Chondrocyte (in vitro differentiated cells): ENCODE measurements at regions not wholly inside any gene's neighbourhood (a gene's known extent, or its start where the extent isn't known, plus 50 kb on each side); places are given as distances from the start of the nearest gene placed in this dataset.
"Not testable (repeated sequence)": the region's sequence is repeated elsewhere in the genome, so short reads cannot be mapped to it uniquely, and the experiment has no call there.

Experiments
- DNase-seq: peaks from one replicate; pipeline ENCODE4 v3.0.0; 2021; ENCODE audit warnings: mixed read lengths, low spot score
- H3K27ac Mint-ChIP-seq: one replicate; pipeline ENCODE4 v1.8.0; 2021; ENCODE audit warnings: mild to moderate bottlenecking, moderate library complexity, mixed read lengths; ENCODE audit not compliant: unreplicated experiment
- H3K27me3 Mint-ChIP-seq: 2 replicates; pipeline ENCODE4 v1.8.0; 2021; ENCODE audit warnings: low read depth, mixed read lengths
- H3K36me3 Mint-ChIP-seq: 2 replicates; pipeline ENCODE4 v1.8.0; 2021; ENCODE audit warnings: low read depth, mixed read lengths
- H3K4me1 Mint-ChIP-seq: 2 replicates; pipeline ENCODE4 v1.8.0; 2021; ENCODE audit warnings: low read depth, mild to moderate bottlenecking, mixed read lengths
- H3K4me3 Mint-ChIP-seq: one replicate; pipeline ENCODE4 v1.8.0; 2021; ENCODE audit warnings: mild to moderate bottlenecking, moderate library complexity, mixed read lengths; ENCODE audit not compliant: unreplicated experiment
- H3K9me3 Mint-ChIP-seq: 2 replicates; pipeline ENCODE4 v1.8.0; 2021; ENCODE audit warnings: low read depth, mixed read lengths
- TF ChIP-seq, protein P1 (sequence below): fragments of 200-600 bp; sonication (generic); IDR thresholded peaks from 2 replicates; pipeline ENCODE4 v1.5.0; 2021; ENCODE audit warnings: antibody characterized with exemption, mild to moderate bottlenecking, moderate library complexity

DNA sequence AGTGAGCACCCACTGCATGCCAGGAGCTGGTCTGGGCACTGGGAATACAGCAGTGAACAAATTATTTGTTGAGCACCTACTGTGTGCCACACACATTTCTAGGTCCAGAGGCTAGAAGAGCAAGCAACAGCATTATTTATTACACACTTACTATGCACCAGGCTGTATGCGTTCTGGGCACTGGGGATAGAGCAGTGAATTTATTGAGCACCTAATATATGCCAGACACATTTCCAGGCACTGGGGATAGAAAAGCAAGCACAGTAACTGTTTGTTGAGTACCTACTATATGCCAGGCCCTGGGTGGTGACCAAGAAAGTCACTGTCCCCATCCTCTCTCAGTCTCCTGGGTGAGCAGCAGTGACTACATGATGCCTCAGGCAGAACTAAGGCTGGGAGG is 107.5 kb upstream of the NCOR2 start:
- no peak overlapping the region for H3K27ac Mint-ChIP-seq
- H3K36me3 Mint-ChIP-seq = no peaks in the 10 kb centered on the region
- DNase-seq = no peak
- H3K4me1 Mint-ChIP-seq = peaks cover 36% of the 10 kb centered on the region
- H3K9me3 Mint-ChIP-seq = peaks cover 4% of the 10 kb centered on the region
- H3K27me3 Mint-ChIP-seq = no peaks in the 10 kb centered on the region
- TF ChIP-seq, protein P1, sequence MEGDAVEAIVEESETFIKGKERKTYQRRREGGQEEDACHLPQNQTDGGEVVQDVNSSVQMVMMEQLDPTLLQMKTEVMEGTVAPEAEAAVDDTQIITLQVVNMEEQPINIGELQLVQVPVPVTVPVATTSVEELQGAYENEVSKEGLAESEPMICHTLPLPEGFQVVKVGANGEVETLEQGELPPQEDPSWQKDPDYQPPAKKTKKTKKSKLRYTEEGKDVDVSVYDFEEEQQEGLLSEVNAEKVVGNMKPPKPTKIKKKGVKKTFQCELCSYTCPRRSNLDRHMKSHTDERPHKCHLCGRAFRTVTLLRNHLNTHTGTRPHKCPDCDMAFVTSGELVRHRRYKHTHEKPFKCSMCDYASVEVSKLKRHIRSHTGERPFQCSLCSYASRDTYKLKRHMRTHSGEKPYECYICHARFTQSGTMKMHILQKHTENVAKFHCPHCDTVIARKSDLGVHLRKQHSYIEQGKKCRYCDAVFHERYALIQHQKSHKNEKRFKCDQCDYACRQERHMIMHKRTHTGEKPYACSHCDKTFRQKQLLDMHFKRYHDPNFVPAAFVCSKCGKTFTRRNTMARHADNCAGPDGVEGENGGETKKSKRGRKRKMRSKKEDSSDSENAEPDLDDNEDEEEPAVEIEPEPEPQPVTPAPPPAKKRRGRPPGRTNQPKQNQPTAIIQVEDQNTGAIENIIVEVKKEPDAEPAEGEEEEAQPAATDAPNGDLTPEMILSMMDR = no peak
- no peak overlapping the region for H3K4me3 Mint-ChIP-seq

DNA sequence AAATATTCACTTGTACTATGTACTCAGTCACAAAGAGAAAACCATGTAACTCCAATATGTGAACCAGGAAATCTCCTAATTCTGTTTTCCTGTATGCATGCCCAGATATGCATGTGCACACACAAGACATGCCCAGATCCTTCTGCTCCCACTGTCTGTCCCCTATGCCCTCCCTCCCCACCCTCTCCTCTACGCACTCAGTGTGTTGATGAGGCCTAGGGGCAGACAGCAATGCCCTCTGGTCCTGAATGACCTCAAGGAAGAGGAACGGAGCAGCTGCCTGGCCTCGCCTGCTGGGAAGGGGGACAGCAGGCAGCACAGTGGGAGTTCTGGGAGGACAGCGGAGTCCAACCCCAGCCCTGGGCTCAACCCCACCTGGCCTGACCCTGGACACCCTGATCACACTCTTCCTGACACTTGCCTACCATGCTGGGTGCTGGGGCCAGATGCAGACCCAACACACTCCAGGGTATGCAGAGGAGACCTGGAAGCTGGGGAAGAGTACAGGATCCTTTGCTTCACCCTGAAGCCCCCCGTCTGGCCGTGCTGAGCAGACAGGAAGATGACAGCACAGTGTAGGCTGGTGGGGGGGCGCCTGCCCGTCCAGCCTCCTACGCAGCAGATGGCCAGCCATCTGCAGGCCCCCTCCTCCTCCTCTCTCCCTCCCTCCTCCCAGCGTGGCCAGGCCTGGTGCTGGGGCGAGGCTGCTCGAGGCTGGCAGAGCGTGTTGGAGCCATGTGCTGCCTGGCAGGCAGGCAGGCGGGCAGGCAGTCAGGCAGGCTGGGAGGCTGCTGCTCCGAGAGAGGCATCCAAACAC is 106.6 kb upstream of the NCOR2 start:
- no peaks in the 10 kb centered on the region for H3K36me3 Mint-ChIP-seq
- H3K27me3 Mint-ChIP-seq = no peaks in the 10 kb centered on the region
- no peak overlapping the region for H3K4me3 Mint-ChIP-seq
- TF ChIP-seq, protein P1 = no peak
- H3K9me3 Mint-ChIP-seq = peaks cover 4% of the 10 kb centered on the region
- H3K4me1 Mint-ChIP-seq = peaks cover 27% of the 10 kb centered on the region
- no peak for DNase-seq
- no peak overlapping the region for H3K27ac Mint-ChIP-seq

DNA sequence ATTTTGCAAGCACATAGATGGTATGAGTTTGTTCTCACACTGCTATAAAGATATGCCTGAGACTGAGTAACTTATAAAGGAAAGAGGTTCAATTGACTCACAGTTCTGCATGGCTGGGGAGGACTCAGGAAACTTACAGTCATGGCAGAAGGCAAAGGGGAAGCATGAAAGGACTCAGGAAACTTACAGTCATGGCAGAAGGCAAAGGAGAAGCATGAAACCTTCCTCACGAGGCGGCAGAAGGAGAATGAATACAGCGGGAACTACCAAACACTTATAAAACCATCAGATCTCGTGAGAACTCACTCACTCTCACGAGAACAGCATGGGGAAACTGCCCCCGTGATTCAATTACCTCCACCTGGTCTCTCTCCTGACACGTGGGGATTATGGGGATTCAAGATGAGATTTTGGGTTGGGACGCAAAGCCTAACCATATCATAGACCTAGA is 101.9 kb upstream of the NCOR2 start:
- H3K4me1 Mint-ChIP-seq = peaks cover 15% of the 10 kb centered on the region
- not testable (repeated sequence) for H3K36me3 Mint-ChIP-seq, H3K27me3 Mint-ChIP-seq, H3K4me3 Mint-ChIP-seq, DNase-seq, H3K9me3 Mint-ChIP-seq, H3K27ac Mint-ChIP-seq

DNA sequence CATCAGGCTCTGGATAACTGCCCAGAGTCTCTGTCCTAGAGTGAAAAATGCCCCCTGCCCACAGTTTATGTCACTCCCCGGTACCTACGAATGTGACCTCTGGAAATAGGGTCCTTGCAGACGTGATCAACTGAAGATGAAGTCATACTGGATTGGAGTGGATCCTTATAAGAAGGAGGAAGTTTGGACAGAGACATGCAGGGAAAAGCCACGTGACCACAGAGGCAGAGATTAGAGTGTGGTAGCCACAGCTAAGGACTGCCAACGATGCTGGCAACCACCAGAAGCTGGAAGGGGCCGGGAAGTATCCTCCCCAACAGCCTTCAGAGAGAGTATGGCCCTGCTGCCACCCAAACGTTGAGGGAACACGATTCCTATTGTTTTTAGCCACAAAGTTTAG is 101.2 kb upstream of the NCOR2 start:
- peaks cover 7% of the 10 kb centered on the region for H3K9me3 Mint-ChIP-seq
- no peaks in the 10 kb centered on the region for H3K36me3 Mint-ChIP-seq
- no peak overlapping the region for H3K4me3 Mint-ChIP-seq
- TF ChIP-seq, protein P1 = no peak
- peaks cover 21% of the 10 kb centered on the region for H3K4me1 Mint-ChIP-seq
- H3K27me3 Mint-ChIP-seq = no peaks in the 10 kb centered on the region
- no peak for DNase-seq
- H3K27ac Mint-ChIP-seq = no peak overlapping the region

DNA sequence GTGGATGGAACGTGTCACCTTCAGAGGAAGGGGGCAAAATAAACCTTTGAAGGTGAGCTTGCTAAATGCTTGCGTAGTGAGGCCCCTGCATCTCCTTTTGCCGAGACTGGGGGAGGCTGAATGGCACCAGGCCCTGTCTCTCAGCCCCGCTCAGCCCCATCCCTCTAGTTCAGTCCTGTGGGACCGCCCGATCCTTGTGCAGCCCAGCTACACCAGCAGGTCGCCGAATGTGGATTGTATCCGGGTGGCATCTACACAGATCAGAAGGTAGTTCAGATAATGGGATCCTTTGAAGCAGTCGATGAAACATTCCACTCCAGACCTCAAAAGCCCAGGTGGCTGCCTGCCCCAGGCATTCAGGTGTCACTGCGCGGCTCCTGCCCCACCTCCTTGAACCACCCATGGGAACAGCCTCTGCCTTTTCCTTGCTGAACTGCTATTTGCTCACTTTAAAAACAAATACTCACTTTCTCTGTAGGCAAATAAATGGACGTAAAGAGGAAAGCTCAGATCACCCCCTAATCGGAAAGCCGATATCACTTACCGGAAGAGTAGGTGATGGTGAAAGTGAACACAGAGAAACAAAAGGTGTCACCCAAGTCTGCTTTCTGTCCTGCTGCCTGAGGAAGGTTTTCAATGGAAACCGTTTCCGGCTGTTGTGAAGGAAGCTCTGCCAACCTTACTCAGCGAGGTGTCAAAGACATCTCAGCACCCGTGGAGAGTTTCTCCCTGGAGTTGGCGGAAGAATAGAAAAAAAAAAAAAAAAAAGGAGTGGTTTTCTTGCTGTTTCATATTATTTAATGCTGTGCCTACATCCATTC is 100.3 kb upstream of the NCOR2 start:
- H3K36me3 Mint-ChIP-seq = no peaks in the 10 kb centered on the region
- no peak overlapping the region for H3K27ac Mint-ChIP-seq
- no peaks in the 10 kb centered on the region for H3K27me3 Mint-ChIP-seq
- H3K4me1 Mint-ChIP-seq = peaks cover 23% of the 10 kb centered on the region
- TF ChIP-seq, protein P1 = no peak
- no peak for DNase-seq
- no peak overlapping the region for H3K4me3 Mint-ChIP-seq
- H3K9me3 Mint-ChIP-seq = peaks cover 8% of the 10 kb centered on the region
